ENCODE measurements at regions not wholly inside any gene's neighbourhood (a gene's known extent, or its start where the extent isn't known, plus 50 kb on each side); places are given as distances from the start of the nearest gene placed in this dataset.
"Not testable (repeated sequence)": the region's sequence is repeated elsewhere in the genome, so short reads cannot be mapped to it uniquely, and the experiment has no call there.

DNA sequence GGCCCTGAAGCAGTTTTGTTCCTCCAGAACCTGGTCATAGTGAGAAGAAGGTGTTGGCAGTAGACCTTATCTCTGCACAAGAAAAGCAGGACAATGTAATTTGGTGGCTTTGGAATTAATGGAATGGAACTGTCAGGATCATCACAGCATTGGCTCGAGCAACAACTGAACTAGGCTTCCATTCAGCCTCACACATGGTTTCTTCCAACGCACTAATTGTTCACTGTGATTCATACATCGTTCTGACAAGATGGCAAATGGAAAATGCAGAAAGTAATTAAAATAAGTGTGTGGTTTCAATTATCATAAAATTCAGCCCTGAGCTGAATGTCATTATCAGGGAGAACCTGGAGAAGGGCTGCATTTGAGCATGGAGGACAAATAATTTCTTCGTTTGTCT lies 80.6 kb downstream of the MFSD1 start:
- DNase-seq (ENCODE audit: low read depth in 3 of 3), result no peak

- DNase-seq (ENCODE audit: low read depth in 3 of 3), result no peak
These were observed 94.9 kb downstream of the MFSD1 start for GRCh38 chr3:158896729-158897128.

DNA sequence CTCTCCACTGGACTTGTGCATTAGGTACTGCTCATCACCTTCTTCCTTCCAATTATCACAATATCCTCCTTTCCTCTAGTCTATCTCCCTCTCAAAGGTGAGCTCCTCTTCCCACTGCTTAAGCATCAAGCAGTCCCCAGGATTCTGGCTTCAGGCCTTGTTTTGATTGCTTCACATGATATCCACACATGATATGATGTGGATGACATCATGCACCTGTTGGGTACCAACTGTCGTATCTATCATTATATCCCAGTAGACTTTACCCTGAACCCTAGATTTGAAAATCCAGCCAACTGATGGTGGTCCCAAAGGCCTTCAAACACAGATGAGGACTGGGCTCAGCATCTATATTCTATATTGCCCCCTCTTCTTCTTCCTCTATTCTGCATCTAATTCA lies 104.9 kb downstream of the MFSD1 start:
- no peak for DNase-seq (ENCODE audit: low read depth in 3 of 3)

DNA sequence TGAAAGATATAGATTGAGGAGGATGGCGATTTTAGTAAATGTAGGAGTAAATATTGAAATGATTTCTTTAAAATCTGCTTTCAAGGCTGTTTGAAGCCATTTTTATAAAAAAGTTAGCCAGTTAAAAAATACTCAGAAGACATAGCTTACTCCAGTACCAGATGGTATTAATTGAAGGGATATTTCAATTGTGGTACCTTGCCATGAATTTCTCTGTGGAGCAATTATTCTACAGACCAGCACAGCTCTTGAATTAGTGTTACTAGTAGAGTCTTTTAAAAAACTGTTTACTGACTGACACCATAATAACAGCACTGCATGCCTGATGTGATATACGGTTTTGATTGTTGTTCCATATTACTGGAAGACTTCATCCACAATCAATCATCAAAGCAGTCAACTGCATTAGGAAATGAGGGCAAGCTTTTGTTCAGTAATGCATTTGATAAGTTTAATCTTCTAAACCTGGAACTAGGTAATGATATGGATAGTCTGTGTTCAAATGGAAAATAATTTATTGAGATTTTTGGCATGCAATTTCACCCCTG lies 106.4 kb downstream of the MFSD1 start:
- no peak for DNase-seq (ENCODE audit: low read depth in 3 of 3)

DNA sequence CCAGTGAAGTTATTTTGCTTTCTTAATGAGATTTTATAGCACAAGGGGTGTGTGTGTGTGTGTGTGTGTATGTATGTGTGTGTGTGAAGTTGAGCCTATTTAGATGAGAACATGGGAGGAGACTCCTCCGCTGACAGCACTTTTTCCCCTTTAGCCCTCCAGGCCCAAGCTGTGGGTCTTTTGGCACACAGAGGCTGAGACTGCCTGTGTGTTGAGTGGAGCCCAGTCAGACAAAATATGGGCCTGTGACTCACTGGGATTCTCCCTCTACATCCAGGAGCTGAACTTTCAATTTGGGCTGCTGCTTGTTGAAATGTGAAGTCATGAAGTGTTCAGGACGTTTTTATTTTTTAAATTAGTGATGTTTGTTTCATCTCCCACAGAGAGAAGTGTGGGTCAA lies 108.0 kb downstream of the MFSD1 start:
- no peak for DNase-seq (ENCODE audit: low read depth in 3 of 3)

DNA sequence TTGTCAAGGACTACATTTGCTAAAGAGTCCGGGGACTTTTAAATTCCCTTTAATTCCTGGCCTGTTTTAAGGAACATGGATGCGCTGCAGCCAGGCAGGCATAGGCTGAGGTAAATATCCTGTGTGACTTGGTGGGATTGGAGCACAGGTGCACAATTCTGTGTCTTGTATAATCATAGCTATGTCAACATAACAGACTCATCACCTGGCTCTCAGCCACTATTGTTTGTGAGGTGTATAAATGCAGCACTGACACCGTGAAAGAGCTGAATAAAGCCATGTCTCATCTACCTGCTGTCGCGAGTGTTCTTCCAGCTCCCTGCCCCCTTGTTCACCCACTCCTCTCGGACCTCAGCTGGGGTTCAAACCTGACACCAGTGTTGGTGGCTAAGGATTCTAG lies 109.7 kb downstream of the MFSD1 start:
- no peak for DNase-seq (ENCODE audit: low read depth in 3 of 3)

DNA sequence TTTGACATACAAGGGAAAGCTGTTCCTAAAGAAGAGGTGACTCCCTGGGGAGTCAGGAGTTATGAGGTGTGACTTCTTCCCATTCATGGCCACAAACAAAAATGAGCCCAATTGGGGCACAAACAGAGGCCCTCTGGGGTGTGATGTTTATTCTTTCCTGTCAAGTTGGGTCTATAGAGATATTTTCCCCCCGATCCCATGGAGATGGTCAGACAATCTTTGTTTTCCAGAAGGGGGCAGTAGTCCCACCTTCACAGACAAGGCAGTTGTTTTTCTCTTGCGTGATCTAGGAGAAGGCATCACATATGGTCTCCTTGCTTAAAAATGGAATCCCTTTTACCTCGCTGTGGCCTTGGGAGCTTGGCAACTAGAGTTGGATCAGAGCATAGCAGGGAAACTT lies 110.3 kb downstream of the MFSD1 start:
- DNase-seq (ENCODE audit: low read depth in 3 of 3), result no peak

- no peak for DNase-seq (ENCODE audit: low read depth in 3 of 3)
These were observed 110.8 kb downstream of the MFSD1 start for GRCh38 chr3:158912621-158913020.

DNA sequence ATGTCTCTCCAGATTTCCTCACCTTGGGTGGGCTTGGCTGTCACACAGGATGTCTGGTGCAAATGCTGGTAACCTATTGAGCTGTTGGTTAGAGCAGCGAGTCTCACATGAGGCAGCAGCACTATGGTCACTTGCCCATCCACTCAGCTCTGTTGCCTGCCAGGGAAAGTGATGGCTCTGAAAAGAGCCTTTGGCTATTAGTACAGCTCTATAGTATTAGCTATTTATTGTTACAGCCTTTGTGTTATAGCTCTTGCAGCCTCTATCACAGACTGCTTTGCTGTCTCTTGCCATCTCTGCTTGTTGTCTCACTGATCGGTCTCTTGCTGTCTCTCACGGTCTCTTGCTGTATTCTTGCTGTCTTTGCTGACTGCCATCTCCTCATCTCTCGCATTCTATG lies 114.3 kb downstream of the MFSD1 start:
- no peak for DNase-seq (ENCODE audit: low read depth in 3 of 3)

DNA sequence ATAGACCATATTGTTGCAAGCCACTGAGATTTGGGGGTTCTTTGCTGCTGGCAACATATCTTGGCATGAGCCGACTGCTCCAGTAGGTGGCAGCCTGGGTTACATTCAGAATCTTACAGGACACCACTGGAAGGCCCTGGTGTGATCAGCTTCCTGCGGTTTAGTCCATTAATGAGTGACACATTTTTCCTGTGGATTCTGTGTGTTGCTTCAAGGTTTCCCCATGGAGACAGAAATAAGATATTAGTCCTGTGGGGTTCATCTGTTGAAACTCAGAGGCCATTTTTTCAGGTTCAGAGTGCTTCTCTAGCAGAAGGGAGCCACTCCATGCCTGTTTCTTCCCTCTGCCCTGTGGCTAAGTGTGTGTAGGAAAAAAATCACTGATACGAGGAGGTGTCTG lies 116.2 kb downstream of the MFSD1 start:
- no peak for DNase-seq (ENCODE audit: low read depth in 3 of 3)

- DNase-seq (ENCODE audit: low read depth in 3 of 3), result no peak
These were observed 116.6 kb downstream of the MFSD1 start for GRCh38 chr3:158918451-158918850.

DNA sequence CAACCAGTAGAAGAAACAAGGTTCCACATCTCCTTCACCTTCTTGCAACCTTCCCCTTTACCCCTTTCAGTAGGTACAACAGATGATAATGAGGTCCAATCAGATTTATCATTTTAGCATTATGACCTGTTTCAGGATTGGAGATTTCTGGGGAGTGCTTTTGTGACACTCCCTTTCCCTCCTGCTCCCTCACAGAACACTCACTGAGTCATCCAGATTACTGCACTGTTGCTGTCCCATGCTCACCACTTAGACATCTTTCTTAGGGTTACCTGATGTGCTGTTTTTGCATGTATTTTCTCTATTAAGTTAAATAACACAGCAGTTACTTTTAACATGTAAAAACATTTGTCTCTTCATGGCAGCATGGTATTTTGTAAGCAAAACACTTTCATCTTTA lies 118.5 kb downstream of the MFSD1 start:
- no peak for DNase-seq (ENCODE audit: low read depth in 3 of 3)

DNA sequence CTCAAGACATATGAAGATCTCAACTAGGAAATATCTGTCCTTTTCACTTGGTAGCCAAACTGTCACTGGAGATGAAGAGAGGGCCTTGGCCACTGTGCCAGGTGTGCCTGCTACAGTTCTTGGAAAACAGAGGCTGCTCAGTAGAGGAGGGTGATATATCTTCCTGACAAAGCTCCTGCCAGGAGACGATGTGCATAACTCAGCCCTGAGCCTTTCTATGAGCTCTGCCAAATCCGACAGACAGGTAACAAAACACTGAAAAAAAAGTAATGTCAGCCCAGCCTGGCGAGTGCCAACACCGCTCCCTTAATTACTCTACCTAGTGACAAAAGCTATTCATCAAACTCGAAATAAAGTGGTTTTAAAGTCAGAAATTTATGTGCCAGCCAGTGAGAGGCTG lies 123.2 kb downstream of the MFSD1 start:
- DNase-seq (ENCODE audit: low read depth in 3 of 3), result no peak

- no peak for DNase-seq (ENCODE audit: low read depth in 3 of 3)
These were observed 124.1 kb downstream of the MFSD1 start for GRCh38 chr3:158925828-158926494.

GRCh38 chr3:158935846-158936245 lies 134.0 kb downstream of the MFSD1 start:
- DNase-seq (ENCODE audit: low read depth in 3 of 3), result no peak

DNA sequence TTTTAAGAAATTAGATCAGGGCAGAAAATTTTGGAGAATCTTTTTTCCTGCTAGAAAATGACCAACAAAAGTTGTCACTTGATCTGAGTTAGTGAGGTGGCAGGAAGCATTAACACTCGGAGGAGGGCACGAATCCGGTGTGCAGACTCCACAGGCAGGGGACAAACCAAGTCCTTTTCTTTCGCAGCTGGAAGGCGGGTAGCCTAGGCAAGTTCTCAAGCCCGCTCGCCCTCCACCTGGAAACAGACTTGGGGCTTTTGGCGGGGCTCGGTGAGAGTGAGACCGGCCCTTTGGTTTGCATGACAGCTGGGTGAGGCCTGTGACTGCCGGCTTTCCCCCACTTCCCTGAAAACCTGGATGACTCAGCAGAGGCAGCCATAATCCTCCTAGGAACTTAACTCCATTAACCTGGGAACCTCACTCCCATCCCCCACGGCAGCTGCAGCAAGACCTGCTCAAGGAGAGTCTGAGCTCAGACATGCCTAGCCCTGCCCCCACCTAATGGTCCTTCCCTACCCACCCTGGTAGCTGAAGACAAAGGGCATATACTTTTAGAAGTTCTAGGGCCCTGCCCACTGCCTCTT lies 134.8 kb downstream of the MFSD1 start:
- DNase-seq (ENCODE audit: low read depth in 3 of 3), result no peak

DNA sequence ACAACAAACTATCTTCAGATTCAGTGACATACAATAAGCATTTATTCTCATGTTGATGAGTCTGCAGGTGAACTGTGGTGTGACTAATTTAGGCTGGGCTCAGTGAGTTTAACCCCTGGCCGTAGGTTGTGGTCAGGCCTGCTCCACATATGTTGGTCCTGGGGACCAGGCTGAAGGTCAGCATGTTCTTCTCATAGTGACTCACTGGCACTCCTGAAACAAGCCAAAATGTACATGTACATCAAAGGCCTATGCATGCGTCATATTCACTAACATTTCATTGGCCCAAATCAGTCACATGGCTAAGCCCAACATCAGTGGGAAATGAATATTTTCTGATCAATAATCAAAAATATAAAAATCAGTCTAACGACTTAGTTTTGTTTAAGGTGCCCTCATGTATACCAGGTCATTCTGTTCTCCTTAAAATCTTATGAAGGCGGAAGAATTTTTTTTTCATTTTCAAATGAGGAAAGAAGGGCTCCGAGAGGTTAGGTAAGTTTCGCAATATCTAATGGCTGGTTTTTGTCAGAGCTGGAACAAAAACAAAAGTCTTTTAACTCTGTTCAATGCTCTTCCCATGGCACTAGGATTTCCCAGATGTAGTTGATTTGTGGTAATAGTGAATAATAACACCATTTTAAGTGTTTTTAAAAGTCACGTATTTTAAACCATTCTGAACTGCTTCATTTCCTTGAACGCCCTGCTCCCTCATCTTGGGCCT lies 148.5 kb downstream of the MFSD1 start:
- DNase-seq (ENCODE audit: low read depth in 3 of 3), result no peak

GRCh38 chr3:158953131-158953530 lies 151.3 kb downstream of the MFSD1 start:
- DNase-seq (ENCODE audit: low read depth in 3 of 3), result no peak

DNA sequence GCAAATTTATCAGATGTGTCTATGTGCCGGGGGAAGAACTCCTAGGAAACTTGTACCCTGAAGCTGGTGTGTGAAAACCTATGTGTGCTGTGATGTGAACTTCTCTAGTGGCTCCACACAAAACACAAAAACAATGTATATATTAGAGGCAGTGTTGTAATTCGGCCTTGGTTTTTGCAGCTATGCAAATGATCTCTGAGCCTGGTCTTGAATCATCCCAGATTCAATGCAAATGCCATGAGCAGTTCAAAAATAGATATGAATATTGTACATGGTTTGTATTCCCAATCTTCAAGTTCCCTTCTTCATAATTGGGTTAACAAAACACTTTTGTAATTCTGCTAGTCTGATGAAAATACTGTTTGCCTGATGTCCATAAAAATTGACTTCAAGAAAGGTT lies 152.6 kb downstream of the MFSD1 start:
- no peak for DNase-seq (ENCODE audit: low read depth in 3 of 3)

- DNase-seq (ENCODE audit: low read depth in 3 of 3), result not testable (repeated sequence)
These were observed 155.9 kb downstream of the MFSD1 start for GRCh38 chr3:158957777-158958176.

GRCh38 chr3:158958873-158959272 lies 157.0 kb downstream of the MFSD1 start:
- no peak for DNase-seq (ENCODE audit: low read depth in 3 of 3)

GRCh38 chr3:158961471-158961870 lies 159.6 kb downstream of the MFSD1 start:
- no peak for DNase-seq (ENCODE audit: low read depth in 3 of 3)

DNA sequence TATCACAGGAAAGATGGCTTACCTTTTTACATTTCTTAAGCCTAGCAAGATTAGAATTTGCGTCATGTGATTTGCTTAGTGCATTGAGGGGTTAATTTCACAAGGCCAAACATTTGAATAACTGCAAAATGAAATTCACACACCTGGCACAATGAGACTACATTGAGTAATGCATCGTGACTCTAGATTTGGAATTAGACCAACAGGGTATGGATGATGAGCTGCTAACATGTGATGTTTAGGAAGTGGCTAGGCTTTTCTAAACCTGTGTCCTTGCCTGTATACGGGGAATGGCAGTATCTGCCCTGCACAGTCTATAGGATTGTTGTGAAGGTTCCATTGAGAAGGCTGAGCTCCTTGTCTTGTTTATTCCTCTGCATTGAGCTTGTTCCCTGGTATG lies 160.1 kb downstream of the MFSD1 start:
- DNase-seq (ENCODE audit: low read depth in 3 of 3), result no peak
